ENCODE measurements at regions not wholly inside any gene's neighbourhood (a gene's known extent, or its start where the extent isn't known, plus 50 kb on each side); places are given as distances from the start of the nearest gene placed in this dataset.

GRCh38 chr4:141783770-141784169, 147.4 kb downstream of the IL15 start:
- DNase-seq (ENCODE audit: low spot score) = no peak

- DNase-seq (ENCODE audit: low spot score) = no peak
These were observed 150.6 kb downstream of the IL15 start for GRCh38 chr4:141786946-141787345.

- no peak for DNase-seq (ENCODE audit: low spot score)
These were observed 152.0 kb downstream of the IL15 start for GRCh38 chr4:141788169-141788915.

GRCh38 chr4:141789716-141790115, 153.3 kb downstream of the IL15 start:
- DNase-seq (ENCODE audit: low spot score) = no peak

GRCh38 chr4:141792164-141792563, 155.8 kb downstream of the IL15 start:
- no peak for DNase-seq (ENCODE audit: low spot score)

GRCh38 chr4:141797966-141798365, 161.6 kb downstream of the IL15 start:
- no peak for DNase-seq (ENCODE audit: low spot score)

- DNase-seq (ENCODE audit: low spot score) = peak; percentile 17
These were observed 165.2 kb downstream of the IL15 start for GRCh38 chr4:141801558-141801957.

GRCh38 chr4:141802333-141802732, 165.9 kb downstream of the IL15 start:
- DNase-seq (ENCODE audit: low spot score) = peak; percentile 79

- DNase-seq (ENCODE audit: low spot score) = no peak
These were observed 168.5 kb downstream of the IL15 start for GRCh38 chr4:141804836-141805235.

- DNase-seq (ENCODE audit: low spot score) = peak; percentile 25
These were observed 170.9 kb downstream of the IL15 start for GRCh38 chr4:141807103-141807891.

GRCh38 chr4:141810038-141810711, 173.8 kb downstream of the IL15 start:
- peak; percentile 13 for DNase-seq (ENCODE audit: low spot score)

- DNase-seq (ENCODE audit: low spot score) = no peak
These were observed 174.5 kb downstream of the IL15 start for GRCh38 chr4:141810712-141811375.

- no peak for DNase-seq (ENCODE audit: low spot score)
These were observed 175.8 kb downstream of the IL15 start for GRCh38 chr4:141812158-141812557.

- no peak for DNase-seq (ENCODE audit: low spot score)
These were observed 178.1 kb downstream of the IL15 start for GRCh38 chr4:141814499-141814898.

- no peak for DNase-seq (ENCODE audit: low spot score)
These were observed 179.3 kb downstream of the IL15 start for GRCh38 chr4:141815646-141816045.

GRCh38 chr4:141826260-141826659, 189.9 kb downstream of the IL15 start:
- DNase-seq (ENCODE audit: low spot score) = no peak

- no peak for DNase-seq (ENCODE audit: low spot score)
These were observed 196.8 kb downstream of the IL15 start for GRCh38 chr4:141833209-141833608.

- DNase-seq (ENCODE audit: low spot score) = no peak
These were observed 204.1 kb downstream of the IL15 start for GRCh38 chr4:141840299-141840986.

GRCh38 chr4:141843136-141843535, 206.8 kb downstream of the IL15 start:
- DNase-seq (ENCODE audit: low spot score) = no peak

- no peak for DNase-seq (ENCODE audit: low spot score)
These were observed 209.5 kb downstream of the IL15 start for GRCh38 chr4:141845901-141846300.

- DNase-seq (ENCODE audit: low spot score) = no peak
These were observed 213.0 kb downstream of the IL15 start for GRCh38 chr4:141849367-141849766.

- DNase-seq (ENCODE audit: low spot score) = no peak
These were observed 213.4 kb downstream of the IL15 start for GRCh38 chr4:141849778-141850177.
